ENCODE measurements at regions not wholly inside any gene's neighbourhood (a gene's known extent, or its start where the extent isn't known, plus 50 kb on each side); places are given as distances from the start of the nearest gene placed in this dataset.
"Not testable (repeated sequence)": the region's sequence is repeated elsewhere in the genome, so short reads cannot be mapped to it uniquely, and the experiment has no call there.

- CTCF ChIA-PET, result no interaction called here
- TF ChIP-seq CTCF (IDR thresholded peaks at IDR 0.05; ENCODE audit: control extremely low read depth, extremely low read depth, low read depth, missing control alignments), result no peak
- POLR2A ChIA-PET, result no interaction called here
- no peak for DNase-seq (ENCODE audit: extremely low spot score)
These were observed 165.9 kb downstream of the PTBP2 start for GRCh38 chr1:96887501-96887900.

- CTCF ChIA-PET, result interaction anchor here (1.7 kb wide), 1 partner anchor 10 kb away, joined by 9 read pairs; no protein-coding TSS in a partner anchor
- no peak for TF ChIP-seq CTCF (IDR thresholded peaks at IDR 0.05; ENCODE audit: control extremely low read depth, extremely low read depth, low read depth, missing control alignments)
- POLR2A ChIA-PET, result no interaction called here
- no peak for DNase-seq (ENCODE audit: extremely low spot score)
These were observed 180.3 kb downstream of the PTBP2 start for GRCh38 chr1:96901783-96902363.

- ChIA-PET POLR2A (no interaction called here), CTCF (interaction anchor here (1.5 to 1.8 kb wide), 2 partner anchors 11 to 53 kb away, joined by 3 to 9 read pairs; no protein-coding TSS in a partner anchor)
- DNase-seq (ENCODE audit: extremely low spot score), result no peak
- TF ChIP-seq CTCF (IDR thresholded peaks at IDR 0.05; ENCODE audit: control extremely low read depth, extremely low read depth, low read depth, missing control alignments), result no peak
These were observed 190.7 kb downstream of the PTBP2 start for GRCh38 chr1:96912248-96912647.

GRCh38 chr1:96915701-96916100, 194.1 kb downstream of the PTBP2 start:
- POLR2A ChIA-PET; DNase-seq (ENCODE audit: extremely low spot score); CTCF ChIA-PET: not testable (repeated sequence)

- POLR2A ChIA-PET, result no interaction called here
- no peak for TF ChIP-seq CTCF (IDR thresholded peaks at IDR 0.05; ENCODE audit: control extremely low read depth, extremely low read depth, low read depth, missing control alignments)
- CTCF ChIA-PET, result no interaction called here
- DNase-seq (ENCODE audit: extremely low spot score), result no peak
These were observed 196.8 kb downstream of the PTBP2 start for GRCh38 chr1:96918406-96918805.

- CTCF ChIA-PET, result interaction anchor here (1.7 kb wide), 1 partner anchor 15 kb away, joined by 4 read pairs; no protein-coding TSS in a partner anchor
- POLR2A ChIA-PET, result no interaction called here
- TF ChIP-seq CTCF (IDR thresholded peaks at IDR 0.05; ENCODE audit: control extremely low read depth, extremely low read depth, low read depth, missing control alignments), result no peak
- DNase-seq (ENCODE audit: extremely low spot score), result no peak
These were observed 200.6 kb downstream of the PTBP2 start for GRCh38 chr1:96922181-96922580.

GRCh38 chr1:96923753-96924152, 202.2 kb downstream of the PTBP2 start:
- DNase-seq (ENCODE audit: extremely low spot score), result no peak
- POLR2A ChIA-PET, result no interaction called here
- TF ChIP-seq CTCF (IDR thresholded peaks at IDR 0.05; ENCODE audit: control extremely low read depth, extremely low read depth, low read depth, missing control alignments), result no peak
- CTCF ChIA-PET, result interaction anchor here (1.0 kb wide), 2 partner anchors 13 to 15 kb away, joined by 3 read pairs; no protein-coding TSS in a partner anchor

Measured in GM10248 (cell line).